Muscle of back (tissue), 3 donors: ENCODE measurements at regions not wholly inside any gene's neighbourhood (a gene's known extent, or its start where the extent isn't known, plus 50 kb on each side); places are given as distances from the start of the nearest gene placed in this dataset.
A peak's percentile ranks its signal among the peaks of the same experiment; 100 is the strongest.

Source experiments
- DNase-seq, 3 donors: peaks; one replicate each; pipeline versions ENCODE4 v3.0.0 to v3.0.0-alpha.2; 2013

DNA sequence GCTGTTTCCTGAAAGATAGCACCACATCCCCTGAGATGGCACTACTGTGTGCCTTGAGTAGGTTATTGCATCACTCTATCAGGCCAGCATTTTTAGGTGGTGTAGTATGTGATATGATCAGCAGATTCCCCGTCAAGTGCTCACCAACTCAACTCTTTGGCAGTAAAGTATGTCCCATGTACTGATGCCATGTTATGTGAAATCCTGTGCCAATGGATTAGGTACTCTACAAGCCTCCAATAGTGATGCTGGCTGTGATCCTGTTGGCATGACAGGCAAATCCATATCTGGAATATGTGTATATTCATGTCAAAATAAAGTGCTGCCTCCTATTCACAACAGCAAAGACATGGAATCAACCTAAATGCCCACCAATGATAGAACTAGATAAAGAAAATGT lies 137.2 kb upstream of the CAMK1G start:
- no peak for DNase-seq

DNA sequence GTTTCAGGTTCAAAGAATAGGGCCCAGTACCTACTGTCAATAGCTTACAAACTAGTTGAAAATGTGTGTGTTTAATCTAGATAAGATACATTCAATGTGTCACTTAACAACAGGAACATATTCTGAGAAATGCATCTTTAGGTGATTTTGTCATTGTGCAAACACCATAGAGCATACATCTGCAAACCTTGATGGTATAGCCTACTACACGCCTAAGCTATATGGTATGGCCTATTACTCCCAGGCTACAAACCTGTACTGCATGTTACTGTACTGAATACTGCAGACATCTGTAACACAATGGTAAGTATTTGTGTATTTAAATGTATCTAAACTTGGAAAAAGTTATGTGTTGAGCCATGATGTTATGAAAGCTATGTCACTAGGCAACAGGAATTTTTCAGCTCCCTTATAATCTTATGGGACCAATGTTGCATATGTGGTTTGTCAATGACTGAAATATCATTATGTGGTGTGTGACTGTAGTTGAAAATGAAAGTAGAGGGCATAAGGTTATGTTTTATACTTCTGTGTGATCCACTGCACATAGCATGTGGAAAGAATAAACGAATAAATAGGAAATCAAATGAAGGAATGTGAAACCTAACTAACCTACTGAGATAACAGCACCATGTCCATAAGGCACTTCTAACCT lies 129.0 kb upstream of the CAMK1G start:
- DNase-seq = peak in 1 of 3 donors; percentile 48

DNA sequence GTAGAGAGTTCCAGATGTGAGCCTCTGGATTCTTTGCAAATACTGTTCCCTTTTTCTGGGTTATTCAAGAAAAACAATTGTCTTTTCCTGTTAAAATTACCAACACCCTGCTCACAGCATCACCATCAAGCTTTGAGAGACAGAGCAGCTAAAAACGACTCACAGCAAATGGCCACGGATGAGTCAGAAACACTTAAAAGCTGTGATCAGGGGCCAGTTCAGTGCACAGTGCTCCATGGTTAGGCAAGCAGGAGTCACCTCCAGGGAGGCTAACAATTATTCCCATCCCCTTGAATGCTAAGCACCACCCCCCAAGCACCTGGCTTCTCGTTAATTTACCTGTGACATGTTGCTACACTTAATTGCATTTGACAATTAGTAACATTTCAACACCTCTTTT lies 128.4 kb upstream of the CAMK1G start:
- no peak for DNase-seq

DNA sequence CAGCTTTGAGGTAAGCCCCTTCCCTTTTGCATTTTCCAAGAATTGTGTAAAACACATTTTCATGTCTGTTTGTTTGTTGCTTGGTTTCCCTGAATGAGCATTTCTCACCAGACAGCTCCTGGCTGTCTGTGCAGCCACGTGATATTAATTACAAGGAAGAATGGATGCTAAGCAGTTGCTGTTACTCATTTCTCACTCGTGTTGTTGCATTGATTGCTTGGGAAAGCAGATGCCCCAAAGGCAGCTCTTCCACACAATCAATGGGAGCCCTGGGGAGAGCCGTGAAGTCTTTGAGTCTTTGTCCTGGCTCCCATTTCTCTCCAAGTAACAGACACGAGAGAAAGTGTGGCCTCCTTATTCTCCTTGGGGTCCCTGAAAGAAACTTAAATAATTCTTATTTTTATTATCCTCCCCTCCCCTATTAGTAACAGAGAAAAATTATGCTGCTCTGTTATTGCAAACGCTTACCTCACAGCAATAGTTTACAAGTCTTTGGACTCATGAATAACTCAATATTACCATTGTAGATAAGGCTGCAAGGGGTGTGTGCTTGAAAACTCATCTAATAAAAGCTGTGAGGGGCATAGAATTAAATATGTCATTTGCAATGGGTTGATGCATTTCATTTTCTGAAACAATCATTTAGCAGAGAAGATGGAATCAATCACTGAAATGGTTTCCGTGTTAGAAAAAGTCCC lies 127.7 kb upstream of the CAMK1G start:
- DNase-seq = peak in 2 of 3 donors; percentile 16 to 30

DNA sequence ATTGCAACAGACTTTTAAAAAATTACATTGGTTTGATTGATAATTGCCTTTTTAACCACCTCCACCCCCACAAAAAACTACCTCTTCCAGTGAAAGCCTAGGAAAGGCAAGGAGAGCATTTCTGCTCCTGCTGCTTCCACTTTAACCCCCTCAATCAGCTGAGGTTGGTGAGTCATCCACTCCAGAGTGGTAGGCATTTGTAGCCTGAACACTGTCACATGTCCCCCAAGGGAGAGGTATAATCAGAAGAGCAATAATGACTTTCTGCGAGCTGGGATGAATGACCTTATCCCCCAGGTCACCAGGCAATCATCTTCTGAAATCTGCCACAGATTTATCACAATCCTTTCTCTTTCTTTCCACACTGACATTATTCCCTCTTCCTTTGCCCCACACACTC lies 126.6 kb upstream of the CAMK1G start:
- DNase-seq = no peak

DNA sequence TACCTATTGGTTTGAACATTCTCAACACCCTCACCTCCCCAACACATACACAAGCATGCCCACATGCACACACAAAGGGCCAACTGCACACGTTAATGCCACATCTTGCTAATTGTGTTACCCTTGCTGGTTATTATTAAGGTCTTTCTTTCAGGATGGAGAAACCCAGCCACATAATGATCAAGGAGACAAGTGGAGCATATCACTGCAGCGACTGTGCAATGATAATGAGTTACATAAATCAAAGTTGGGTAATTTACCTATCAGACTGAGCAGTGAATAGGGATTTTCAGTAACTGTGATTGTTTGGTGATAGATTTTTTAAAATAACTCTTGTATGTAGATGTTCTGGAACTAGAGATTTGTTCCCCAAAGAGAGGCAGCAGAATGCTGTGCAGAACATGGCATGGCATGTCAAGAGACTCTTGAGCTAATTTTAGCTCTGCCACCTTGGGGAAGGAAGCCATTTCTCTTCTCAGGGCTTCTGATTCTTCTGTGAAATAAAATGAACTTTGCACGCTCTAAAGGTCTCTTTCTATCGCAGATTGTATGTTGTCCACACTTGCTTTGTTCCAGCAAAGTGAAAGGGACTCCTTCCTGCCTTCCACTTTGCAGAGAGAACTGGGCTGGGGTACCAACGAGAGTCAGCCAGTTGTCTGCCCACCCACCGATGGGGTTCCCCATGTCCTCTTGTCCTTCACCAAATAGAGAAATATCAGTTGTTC lies 126.0 kb upstream of the CAMK1G start:
- no peak for DNase-seq

DNA sequence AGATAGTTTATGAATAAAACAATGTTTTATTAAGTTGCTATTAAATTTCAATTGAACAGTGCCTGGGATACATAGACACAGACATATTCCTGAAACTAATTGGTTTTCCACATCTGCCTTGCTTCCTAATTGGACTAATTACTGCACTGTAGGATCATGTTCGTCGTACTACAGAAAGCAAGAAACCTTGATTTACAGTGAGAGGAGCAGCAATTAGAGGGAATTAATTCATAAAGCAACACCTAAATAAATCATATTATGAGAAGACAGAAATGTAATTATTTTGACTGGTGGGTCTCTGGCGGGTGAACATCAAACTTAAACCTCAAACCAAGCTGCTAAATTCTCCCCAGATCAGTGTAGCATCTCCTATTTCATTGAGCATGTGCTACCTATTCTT lies 124.6 kb upstream of the CAMK1G start:
- DNase-seq = no peak

DNA sequence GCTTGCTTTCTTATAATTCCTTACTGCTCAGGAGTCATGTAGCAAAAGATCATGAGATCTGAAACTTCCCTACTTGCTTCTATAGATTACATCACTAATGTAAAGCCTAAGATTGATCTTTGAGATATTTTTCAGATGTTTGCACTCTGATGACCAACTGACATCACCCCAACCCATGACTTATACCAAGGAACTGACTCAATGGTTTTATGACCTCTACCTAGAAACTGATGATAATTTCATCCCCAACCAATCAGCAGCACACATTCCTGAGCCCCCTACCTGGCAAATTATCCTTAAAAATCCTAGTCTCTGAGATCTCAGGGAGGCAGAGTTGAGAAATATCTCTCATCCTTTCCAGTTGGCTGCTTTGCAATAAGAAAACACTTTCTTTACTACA lies 122.3 kb upstream of the CAMK1G start:
- no peak for DNase-seq

DNA sequence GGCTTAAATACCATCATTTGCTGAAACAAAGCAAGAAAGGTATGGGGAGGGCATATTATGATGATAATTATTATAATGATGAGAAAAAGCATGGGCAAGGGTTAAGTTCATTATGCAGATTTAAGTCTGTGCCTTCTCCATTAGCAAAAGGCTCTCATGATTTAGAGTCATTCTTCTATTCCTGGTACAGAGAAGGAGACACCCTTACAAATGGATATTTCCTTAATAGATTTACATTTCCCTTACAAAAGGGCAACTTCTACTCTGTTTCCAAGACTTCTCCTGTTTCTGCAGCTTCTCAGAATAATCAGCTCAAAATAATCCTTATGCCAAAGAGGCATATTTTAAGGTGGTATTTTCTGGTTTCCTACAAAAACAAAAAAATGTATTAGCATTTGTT lies 121.1 kb upstream of the CAMK1G start:
- no peak for DNase-seq

DNA sequence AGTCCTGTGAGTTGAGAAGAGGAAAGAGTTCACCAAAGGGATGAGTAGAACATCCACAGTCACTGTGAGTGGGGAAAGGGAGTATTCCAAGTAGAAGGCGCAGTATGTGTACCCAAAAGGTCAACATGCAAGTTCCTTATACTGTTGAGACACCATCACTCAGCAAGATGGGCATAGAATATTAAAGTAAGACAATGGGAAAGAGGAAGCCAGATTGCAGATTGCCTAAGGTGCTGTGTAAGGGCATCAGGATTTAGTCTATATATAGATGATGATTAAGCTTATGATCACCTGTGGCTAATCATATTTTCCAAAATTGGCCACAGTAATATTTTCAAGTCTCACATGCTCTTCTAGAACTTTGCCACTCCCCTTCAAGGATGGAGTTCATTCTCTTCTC lies 120.1 kb upstream of the CAMK1G start:
- no peak for DNase-seq

DNA sequence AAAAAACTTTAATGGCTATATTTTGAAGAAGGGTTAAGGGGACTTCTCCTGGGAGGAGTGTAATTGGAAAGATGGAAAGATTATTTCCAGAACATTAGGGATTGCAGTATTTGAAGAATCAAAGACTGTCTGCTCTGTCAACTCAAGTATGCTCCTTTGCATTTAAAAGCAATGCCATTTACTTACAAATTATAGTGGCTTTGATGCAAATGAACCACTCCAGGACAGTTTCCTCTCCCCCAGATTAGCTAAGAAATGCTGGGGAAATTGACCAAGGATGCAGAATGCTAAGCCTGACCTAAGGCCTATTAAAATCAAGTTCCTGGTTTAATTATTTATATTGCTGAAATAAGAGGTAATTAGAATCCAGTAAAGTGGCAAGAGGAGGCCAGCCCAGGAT lies 110.5 kb upstream of the CAMK1G start:
- DNase-seq = no peak

DNA sequence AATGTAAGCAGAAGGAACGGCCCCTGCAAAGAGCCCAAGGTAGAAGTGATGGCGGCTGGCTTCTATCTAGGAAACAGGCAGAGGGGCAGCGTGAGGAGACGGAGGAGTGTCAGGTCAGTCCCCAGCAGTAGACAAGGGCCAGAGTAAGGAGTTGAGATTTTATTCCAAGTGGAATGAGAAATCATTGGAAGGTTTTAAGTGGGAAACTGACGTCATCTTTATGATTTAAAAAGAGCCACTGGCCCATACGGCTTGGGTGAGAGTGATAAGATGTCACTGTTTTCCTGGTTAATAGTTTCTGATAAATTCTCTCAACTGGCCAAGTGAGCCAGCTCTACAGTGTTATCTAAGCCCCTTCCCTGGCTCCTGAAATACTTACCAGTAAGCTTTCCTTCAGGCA lies 103.2 kb upstream of the CAMK1G start:
- DNase-seq = no peak

DNA sequence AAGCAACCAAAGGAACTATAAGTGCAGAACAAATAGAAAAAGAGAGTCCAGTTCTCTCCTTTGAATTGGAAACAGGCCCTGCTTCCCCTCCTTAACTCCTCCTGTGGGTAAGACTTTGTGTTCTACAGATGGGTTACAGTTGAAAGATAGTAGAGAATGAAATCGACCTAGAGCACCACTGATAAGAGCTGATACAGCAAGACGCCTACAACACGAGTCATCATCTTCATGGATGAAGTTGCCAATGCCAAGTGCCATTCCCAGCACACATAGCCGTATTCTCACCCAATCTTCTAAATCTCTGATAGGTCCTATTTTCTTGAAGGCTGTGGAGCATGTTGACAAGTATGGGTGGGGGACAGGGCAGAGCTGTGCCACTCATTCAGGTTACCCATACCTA lies 99.8 kb upstream of the CAMK1G start:
- DNase-seq = no peak

DNA sequence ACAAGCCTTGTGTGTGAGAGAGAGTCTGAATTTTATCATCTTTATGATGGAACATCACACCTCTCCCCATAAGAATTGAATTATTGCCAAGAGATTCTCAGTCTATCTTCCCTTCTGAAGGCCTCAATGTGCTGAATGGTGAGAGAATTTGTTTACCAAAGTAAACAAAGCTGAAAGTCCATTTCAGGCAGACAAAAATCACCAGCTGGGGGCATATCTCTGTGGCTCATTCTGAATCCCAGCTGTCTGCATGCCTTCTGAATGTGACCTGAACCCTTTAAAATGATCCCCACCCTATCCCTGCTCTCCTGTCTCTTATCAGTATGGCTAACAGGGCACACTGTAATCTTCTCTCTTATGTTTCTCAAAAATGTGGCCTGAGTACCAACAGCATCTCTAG lies 99.1 kb upstream of the CAMK1G start:
- DNase-seq = no peak

DNA sequence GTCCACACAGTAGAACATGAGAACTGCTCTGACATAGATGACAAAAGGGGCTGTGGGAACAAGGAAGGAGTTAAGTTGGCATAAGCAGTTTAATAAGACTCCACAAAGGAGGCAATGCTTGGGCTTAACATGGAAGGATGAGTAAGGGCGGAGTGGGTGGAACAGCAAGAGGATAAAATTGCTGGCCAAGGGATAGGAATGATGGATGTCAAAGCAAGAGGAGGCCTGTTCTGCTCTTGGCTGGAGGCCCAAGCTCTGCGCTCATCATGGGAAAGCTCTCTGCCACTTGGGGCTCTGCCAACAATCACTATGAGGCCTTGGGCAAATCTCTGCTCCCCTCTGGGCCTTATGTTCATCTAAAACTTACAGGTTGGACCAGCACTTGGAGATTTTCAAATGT lies 98.3 kb upstream of the CAMK1G start:
- peak; percentile 10 to 47 (median 21) for DNase-seq

DNA sequence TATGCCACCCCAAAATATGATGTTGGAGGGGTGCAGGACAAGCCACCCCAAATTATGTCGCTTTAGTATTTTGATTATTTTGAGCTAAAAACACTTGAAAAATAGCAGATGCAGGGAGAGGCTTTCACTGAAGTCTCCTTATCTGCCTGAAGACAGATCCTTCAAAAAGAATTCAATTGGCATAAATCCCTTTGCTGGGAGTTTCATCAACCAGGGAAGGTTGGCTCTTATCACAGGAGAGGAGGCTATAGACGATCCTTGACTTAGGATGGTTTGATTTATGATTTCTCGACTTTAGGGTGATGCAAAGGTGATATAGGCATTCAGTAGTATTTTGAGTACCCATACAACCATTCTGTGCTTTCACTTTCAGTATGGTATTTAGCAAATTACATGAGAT lies 97.8 kb upstream of the CAMK1G start:
- DNase-seq = no peak

DNA sequence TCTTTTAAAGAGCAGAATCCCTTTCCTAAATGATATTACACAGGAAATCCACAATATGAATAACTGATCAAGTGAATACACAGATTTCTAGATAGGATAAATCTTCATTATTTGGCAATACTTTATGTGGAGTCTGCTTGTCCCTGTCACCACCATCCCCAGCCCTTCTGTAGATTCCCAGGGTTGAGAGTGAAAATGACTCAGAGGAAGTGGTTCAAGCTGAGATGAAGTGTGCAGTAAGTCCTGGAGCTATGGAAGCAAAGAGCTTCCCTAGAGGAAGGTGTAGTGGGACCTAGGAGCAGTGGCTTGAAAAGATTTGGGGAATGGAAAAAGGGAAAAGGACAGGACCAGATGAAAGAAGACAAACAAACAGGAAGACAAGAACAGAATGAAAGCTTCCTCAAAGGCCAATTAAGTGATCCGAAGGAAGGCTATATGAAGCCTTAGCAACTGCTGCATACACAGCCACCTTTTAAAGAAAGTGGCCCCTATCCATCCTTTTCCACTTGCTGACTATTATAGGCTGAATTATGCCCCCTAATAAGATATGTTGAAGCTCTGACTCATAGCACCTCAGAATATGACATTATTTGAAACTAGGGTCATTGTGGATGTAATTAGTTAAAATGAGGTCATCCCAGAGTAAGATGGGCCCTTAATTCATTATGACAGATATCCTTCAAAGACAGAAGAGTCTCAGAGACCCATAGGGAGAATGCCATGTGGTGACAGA lies 96.5 kb upstream of the CAMK1G start:
- peak in 1 of 3 donors; percentile 24 for DNase-seq

DNA sequence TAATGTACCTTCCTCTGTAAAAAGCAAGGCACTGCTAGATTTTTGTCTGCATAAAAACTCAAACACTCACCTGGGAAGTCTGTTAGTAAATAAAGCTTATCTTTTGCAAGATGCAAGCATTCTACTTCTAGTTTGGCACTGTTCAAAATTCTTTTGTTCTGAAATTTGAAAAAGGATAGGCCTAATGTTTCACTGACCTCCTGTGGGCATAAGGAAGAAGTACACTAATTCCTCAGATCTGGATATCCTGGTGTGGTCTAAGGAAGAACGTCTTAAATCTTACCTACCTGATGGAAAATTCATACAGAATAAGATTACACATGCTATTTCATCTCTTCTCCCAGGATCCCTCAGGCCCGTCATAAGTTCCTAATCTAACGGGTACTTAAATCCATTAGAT lies 93.5 kb upstream of the CAMK1G start:
- peak in 1 of 3 donors; percentile 7 for DNase-seq

DNA sequence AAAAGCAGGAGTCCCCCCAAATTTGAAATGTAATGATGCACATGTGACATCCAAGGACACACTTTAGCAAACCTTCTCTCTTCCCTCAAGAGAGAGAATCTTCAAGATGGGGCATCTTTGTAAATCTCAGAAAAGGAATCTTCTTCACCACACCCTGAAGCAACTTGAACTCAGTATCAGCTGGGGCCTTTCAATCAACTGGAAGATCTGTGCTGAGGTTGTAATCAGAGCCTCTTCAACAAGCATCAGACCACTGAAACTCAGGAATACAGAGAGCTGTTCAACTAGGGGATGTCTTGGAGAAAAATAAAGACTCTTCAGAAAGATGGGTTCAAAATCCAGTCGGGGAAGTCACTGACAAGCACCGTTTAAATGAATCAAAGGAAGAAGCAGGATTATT lies 92.5 kb upstream of the CAMK1G start:
- DNase-seq = no peak

DNA sequence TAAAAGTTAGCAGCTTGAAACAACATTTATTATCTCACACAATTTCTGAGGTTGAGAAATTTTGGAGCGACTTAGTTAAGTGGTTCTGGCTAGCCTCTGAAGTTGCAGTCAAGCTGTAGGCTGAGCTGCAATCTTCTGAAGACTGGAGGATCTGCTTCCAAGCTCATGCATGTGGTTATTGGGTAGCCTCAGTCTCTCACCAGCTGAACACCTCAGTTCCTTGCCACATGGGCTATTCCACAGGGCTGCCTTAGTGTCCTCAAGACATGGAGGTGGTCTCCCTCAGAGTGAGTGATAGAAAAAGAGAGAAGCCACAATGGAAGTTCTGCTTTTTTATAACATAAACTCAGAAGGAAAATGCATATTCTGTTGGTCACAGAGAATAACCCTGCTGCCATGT lies 92.0 kb upstream of the CAMK1G start:
- no peak for DNase-seq

DNA sequence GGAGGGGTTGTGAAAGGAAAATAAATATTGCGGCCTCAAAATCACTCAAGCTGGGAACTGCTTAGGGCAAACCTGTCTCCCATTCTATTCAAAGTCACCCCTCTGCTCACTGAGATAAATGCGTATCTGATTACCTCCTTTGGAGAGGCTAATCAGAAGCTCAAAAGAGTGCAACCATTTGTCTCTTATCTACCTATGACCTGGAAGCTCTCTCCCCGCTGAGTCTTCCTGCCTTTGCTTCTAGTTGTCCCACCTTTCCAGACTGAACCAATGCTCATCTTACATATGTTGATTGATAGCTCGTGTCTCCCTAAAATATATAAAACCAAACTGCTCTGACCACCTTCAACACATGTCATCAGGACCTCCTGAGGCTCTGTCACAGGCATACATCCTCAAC lies 91.6 kb upstream of the CAMK1G start:
- DNase-seq = no peak

DNA sequence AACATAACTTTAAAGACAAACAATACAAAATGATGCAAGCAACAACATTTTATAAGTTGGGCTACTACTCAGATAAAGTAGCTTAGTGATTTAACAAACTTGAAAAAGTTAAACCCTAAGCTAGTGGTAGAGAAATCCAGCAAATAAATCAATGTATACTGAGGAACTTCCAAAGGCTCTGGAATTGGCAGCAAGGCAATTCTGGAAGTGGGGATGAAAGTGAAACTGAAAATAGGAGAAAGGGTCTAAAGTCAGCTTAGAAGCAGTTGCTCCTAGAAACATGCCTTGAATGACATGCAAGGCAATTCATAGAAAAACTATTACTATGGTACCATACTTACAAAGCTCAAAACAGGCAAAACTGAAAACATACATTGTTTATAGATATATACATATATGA lies 90.0 kb upstream of the CAMK1G start:
- peak in 2 of 3 donors; percentile 13 to 33 for DNase-seq

DNA sequence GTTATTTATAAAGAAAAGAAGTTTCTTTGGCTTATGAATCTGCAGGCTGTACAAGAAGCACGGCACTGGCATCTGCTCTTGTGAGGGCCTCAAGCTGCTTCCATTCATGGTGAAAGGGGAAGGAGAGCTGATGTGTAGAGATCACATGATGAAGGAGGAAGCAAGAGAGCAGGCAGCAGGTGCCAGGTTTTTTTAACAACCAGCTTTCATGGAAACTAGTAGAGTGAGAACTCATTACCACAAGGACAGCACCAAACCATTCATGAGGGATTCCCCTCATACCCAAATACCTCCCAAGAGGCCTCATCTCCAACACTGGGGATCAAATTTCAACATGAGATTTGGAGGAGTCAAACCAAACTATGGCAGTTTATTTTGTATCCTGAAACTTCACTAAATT lies 85.8 kb upstream of the CAMK1G start:
- no peak for DNase-seq
